HG03103 (cell line): ENCODE measurements at regions not wholly inside any gene's neighbourhood (a gene's known extent, or its start where the extent isn't known, plus 50 kb on each side); places are given as distances from the start of the nearest gene placed in this dataset.

Source experiments
- ATAC-seq: cut with Tn5 transposase; IDR thresholded peaks from one replicate; pipeline ENCODE4 v1.9.1; 2021; ENCODE audit warnings: low read depth; ENCODE audit not compliant: unreplicated experiment

DNA sequence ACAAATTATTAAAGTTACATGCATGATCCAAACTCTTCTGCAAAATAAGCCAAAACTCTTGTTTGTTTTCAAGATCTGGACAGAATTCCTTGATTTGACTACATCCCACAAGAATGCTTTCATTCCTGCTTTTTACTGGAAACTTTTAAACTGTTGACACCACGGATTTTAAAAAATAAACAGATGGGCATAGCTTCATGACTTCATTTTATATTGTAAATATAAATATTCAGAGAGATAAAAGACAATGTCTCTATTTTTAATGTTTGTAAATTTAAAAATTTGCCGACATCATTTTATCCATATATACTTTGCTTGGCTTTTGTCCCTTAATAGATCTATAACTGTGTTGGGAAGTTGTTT lies 134.3 kb upstream of the DCN start:
- ATAC-seq: no peak

DNA sequence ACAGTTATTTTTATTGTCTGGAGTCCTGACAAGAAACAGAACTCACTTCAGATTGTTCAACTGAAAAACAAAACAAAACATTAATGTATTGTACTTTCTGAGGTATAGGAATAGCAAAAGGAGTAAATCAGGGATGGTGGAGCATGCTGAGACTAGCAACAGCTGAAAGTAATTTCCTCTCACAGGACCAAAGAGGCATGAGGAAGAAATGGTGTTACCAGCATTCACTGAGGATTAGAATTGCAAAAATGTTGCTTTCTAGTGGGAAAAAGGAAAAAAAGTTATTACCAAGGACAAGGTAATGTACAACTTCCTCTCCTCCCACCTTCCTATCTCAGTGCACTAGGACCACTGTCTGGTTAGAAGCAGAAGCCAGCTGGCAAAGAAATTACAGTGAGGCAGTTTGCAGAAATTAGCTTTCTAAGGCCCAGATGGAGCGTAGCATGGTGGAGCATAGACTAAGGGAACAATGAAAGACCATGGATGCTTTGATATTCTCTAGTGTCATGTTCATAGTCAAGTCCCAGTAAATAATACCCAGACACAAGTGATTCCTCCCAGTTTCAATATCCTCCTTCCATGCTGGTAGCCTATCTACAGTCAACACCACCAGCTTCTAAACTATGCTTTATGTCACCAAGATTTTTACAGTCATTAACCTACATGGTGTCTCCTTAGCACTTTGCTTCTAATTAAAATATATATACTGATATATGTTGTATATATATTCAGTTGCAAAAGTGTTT lies 133.7 kb upstream of the DCN start:
- no peak for ATAC-seq

DNA sequence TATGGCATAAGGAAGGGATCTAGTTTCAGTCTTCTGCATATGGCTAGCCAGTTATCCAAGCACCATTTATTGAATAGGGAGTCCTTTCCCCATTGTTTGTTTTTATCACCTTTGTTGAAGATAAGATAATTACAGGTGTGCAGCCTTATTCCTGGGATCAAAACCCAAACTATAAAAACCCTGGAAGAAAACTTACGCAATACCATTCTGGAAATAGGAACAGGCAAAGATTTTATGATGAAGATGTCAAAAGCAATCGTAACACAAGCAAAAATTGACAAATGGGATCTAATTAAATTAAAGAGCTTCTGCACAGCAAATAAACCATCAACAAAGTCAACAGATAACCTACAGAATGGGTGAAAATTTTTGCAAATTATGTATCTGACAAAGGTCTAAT lies 128.5 kb upstream of the DCN start:
- ATAC-seq: no peak

DNA sequence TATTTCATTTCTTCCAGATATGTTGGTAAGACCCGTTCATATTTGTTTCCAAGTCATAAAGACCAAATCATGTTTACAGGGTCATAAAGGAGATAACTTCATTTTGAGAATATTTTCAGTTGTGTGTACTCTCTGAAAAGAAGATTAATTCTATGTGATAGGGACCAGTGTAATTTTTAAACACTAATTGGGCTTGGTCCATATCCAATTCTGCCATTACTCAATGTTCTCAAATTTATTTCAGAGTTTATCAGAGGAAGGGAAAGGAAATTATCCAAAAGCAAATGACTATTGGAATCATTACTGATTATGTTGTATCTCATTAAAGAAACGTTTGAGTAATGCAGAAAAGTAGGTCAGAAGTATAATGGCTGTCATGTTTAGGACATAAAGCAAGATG lies 126.8 kb upstream of the DCN start:
- ATAC-seq: no peak

DNA sequence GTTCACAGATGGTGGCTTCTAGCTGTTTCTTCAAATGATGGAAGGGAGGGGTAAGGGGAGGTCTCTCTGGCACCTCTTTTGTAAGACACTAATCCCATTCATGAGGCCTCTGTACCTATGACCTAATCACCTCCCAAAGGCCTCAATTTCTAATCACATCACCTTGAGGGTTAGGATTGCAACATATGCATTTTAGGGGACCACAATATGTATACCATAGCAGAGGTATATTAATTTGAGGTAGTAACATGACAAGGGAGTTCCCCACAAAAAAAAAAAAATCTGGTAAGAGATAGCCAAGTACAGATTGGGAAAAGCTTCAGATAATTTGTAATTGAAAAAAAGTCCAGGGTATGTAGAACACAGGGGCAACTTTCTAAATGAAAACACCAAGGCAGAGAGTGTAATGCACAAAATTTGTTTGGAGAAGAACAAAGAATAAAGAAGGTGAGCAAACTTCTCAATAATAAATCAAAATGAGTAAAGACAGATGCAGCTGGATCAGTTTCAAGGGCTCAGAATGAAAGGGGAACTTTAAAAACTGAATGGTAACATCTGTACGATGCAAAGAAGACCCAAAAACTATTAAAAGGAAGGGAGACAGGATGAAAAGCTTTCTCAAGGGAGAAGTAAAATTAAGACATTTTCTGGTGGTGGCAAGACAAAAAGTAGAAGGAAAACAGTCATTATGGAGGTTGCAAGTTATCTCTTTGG lies 125.5 kb upstream of the DCN start:
- no peak for ATAC-seq

DNA sequence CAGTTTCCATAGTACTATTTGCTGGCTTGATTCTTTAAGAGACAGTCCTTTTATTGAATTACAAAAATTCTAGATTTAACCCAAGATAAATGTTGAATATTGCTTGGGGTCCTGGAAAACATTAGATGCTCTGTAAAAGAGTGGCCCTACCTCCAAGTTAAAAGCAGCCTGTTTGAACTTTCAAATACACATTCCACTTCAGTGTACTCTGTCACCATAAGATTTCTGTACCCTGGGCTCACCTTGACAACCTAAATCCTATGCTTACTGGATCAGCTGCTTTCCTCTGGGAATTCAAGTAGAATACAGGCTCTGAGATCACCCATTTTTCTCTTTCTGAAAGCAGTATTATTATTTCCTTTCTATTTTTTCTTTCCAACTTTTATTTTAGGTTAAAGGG lies 107.7 kb upstream of the DCN start:
- no peak for ATAC-seq

DNA sequence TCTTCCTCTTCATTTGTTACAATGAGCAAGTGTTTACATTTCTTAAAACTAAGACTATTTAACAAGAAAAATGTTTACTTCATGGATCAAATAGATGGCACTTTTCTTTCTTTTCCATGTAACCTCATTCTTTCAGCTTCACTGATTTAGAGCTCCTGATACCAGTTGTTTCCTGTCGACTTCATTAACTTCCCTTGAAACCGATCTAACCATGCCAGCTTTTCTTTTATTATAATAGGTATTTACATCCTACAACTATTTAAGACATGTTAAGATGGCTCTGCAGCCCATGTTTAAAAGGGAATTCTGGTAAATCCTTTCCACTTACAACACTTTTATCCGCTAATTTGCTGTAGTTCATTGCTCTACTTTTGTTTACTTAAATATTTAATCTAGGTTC lies 107.3 kb upstream of the DCN start:
- no peak for ATAC-seq

DNA sequence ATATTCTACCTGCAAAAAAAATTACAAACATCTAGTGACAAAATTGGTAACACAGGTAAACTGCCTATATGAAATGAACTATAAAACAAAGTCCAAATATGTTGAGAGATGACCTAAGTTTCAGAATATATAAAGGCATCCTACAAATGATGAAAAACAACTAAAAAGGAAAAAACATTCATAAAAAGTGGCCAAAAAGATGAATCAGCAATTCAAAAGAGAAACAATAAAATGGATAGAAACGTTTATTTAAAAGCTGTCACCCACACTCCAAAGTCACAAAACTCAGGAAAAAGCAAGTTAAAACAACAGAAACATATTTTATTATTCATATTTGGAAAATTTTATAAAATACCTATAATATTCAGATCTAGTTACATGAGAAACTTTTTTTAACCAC lies 106.5 kb upstream of the DCN start:
- no peak for ATAC-seq

DNA sequence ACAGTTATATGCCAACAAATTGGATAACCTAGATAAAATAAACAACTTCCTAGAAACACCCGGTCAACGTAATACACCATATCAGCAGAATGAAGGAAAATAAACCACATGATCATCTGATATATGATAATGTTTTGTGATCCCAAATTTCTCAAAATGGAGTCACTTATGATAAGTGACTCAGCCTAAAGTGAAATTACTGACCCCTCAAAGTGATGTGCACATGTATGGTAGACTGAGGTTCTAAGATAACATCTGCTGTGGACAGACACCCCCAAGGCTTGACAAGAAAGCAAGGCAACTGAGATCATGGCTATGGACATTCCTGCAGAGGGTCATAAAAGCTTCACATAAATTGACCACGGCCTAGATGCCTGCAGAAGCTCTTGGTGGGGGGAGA lies 105.1 kb upstream of the DCN start:
- ATAC-seq: no peak

DNA sequence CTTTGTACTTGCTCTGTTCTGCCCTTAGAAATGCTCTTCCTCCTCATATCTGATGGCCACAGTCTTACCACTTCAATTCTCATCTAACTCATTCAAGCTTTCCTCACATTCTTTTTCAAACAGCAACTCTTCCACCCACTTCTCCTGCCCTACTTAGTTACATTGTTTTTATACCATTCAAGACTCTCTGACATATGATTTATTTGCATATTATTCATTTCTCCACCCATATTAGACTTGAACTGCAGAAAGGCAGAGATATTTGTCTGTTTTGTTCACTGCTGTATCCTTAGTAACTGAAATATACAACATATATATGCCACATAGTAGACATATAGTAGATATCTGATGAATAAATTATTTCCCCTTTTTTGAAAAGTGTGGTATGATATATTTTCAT lies 95.5 kb upstream of the DCN start:
- no peak for ATAC-seq

DNA sequence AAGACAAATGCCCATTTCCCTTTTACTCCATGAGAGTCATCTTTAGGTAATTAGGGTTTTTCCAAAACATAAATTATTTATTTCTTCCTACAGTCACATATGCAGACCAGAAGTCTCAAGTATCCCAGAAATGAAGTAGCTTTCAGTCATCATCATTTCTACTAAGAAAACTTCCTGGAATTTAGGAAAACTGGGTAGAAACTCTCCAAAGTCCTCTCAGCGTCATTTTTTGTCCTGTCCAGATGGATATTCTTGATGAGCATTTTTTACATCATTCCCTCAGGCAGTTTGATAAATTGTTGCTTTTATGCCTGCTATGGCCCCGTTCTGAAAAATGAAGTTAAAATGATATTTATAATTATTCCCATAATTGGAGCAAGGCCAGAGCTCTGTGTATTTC lies 93.9 kb upstream of the DCN start:
- ATAC-seq: no peak

DNA sequence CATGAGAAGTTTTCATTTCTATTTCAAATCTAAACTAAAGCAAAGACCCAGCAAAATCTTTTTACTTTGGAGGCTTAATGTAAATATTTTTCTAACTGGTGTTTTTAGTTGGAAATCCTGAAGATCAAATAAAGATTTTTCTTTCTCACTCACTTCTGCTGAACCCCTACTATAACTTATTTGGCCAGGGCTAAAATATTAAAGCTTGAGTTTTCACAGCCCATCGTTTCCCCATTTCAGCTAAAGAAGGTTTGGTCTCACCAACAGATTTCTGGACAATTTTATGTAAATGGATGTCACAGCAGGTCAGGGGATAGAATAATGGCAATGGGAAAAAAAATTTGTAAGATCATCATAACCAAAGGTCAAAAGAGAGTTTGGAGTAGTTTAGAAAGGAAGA lies 92.7 kb upstream of the DCN start:
- no peak for ATAC-seq

DNA sequence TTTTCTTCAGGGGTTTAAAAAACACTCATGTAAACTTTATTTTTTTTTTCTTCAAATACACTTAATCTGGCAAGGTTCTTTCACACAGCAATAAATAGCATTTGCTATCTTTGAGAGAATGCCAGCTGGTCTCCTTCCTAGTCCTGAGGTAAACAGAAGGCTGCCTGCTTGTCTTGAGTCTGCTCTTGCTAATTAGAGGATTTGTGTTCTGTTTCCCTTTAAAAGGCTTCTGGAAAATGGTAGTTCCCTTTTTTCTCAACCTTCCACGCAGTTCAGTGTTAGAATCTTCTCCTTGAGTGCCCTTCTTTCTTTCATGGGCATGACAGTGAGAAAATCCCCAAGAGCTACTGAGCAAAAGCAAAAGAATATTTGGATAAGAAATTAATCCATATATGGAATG lies 92.3 kb upstream of the DCN start:
- ATAC-seq: no peak

DNA sequence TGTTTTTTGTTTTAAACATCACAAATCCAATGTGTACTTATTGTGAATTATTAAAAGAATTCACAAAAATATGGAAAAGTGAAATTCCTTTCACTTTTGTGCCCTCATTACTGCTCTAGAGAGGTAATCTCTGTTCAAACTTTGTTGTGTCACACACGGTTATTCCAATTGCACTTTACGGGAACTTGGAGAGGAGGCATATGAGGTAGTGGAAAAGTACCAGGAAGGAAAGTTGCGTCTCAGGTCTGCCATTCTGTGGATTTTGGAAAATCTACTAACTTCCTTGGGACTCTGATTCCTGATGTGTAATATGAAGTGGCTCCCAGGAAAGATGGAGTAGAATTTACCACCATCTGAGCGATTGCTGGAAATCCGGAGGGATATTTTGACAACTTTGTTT lies 90.9 kb upstream of the DCN start:
- no peak for ATAC-seq

DNA sequence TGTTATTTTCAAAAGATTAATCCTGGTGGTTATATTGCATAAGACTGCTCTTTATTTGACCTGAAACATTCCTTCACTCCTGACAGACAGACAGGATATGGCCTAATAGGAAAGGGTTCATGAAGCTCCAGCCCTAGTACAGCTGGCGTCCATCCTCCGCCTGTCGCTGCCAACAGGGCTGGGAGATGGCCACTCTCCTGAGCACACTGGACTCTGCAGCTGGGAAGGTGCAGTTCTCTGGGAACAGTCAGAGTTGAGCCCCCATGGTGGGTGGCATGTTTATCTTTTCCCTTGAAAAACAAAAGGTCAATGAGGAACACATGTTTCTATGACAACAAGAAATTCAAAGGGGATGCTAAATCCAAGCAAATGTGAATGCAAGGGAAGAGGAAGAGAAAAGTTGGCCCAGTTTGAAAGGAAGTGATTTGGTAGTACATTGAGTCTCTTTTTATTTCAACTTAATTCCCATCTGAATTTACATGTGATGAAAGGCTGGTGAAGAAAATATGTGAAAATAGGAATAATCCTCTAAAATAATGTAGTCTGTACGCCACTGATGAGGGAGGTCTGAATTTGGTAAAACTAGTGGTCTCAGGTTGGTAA lies 89.9 kb upstream of the DCN start:
- ATAC-seq: no peak

DNA sequence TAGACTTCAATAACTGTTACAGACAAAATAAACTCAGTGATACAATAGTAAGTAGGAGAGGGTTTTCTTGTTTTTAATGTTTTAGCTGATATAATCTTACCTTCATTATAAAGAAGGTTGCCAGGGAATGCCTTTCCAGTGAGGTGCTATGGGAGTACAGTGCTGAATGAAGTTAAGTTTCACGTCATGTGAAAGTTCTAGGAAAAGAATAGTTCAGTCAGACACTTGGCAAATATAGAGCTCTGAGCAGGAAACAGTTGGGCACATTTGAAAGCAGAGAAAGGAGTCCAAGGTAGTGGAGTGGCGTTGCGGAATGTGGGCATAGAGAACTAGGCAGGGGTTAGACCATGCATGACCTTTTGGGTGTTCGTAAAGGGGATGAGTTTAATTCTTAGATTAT lies 88.6 kb upstream of the DCN start:
- no peak for ATAC-seq

DNA sequence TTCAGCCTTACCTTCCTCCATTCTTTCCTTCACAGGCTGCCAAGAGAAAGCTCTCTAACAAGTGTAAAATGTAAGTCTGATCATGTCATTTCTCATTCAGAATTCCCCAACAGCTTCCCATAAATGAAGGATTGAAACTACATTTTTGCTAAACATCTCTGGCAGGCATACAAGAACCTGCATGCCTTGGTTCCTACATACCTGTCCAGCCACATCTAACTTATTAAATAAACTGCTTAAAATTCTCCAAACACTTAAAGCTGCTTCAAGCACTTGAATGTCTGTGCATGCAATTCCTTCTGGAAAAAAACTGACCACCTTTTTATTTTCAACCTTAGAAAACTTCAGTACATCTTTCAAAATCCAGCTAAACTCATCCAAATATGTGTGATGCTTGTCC lies 84.4 kb upstream of the DCN start:
- ATAC-seq: no peak

DNA sequence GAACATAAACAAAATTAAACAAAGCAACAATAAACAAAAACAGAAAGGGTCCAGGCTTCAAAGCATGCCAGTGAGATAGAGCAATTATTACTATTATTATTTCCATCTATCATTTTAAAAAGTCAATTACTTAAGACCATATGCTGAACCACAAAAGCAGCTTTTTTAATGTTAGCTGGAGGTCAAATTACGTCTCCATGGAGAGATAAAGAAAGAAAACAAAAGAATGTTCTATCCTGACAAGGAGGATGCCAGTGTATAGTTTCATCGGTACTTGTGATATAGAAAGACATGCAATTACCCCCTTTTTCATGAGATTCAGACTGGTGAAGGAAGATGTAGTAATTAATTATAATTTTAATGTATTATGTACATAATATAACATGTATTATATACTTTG lies 81.6 kb upstream of the DCN start:
- no peak for ATAC-seq

DNA sequence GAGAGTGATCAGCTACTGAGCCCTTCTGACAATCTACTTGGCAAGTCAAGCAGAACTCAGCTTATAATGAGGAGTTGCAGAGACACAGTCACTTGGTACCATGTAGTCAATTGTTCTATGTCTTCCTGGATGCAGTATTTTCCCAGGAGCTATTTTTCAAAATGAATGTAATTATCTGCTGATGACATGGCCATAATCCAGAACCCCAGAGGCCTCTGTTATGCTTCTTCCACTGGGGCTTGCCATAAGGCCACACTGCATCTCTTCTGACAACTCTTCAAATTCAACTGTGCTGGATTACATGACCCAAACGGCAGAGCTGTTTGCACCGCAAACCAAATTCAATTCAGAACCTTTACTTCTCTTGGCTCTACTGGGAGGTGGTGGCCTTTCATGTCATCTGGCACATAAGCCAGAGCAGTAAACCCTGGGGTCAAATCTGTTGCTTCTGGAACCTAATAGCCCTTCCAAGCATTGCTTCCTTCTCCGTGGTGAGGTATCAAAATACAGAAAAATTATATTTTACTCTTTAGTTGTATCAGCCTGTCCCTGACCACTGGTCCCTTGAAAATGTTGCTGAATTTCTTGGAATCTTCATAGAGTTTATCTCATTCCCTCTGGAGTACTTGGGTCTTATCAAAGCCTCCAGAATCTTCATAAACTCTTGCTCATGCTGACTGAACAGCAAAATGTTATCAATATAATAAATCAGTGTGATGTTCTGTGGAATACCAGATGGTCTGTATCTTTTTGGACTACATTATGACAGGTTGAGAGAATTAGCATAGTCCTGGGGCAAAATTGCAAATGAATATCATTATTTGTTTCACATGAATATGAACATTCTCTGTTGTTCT lies 79.4 kb upstream of the DCN start:
- no peak for ATAC-seq

DNA sequence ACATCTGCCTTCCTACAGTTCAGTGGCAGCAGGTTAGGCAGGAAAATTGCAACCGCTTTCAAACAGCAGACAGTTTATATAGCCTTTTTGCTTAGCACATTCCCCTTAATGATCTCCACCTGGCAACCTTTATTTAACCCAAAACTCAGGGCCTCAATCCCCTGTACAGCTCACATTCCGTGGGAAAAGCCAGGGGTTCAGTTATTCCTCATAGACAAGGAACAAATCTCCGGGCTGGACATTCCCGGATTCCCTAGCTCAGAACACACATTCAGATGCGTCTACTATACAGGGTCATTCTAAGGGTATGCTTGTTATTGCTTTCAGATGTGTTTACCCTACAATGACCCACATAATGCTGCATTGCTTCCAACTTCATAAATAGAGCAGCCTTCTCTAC lies 73.8 kb upstream of the DCN start:
- ATAC-seq: no peak

DNA sequence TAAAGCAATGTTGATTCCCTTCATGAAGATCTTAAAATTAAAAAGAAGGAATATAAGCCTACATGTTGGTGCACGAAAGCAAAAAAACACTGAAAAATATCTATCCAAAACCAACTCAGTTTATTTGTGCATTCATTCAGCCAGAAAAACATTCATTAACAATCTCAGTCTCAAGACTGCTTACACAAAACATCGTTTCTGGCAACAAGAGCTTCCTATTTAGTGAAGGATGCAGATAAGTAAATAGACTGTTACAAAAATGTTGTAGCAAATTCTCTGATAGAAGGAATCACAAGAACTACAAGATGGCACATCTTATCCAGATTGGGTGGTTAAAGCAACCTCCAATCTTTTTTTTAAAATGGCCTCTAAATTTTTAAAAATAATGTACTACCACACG lies 69.7 kb upstream of the DCN start:
- no peak for ATAC-seq
